NCI-H2196 treated with DMSO at 0.1 percent for 48 hours (cell line): ENCODE measurements at regions not wholly inside any gene's neighbourhood (a gene's known extent, or its start where the extent isn't known, plus 50 kb on each side); places are given as distances from the start of the nearest gene placed in this dataset.

Experiments
- DNase-seq: peaks from one replicate; lab custom pipeline; 2025; ENCODE audit not compliant: unreplicated experiment; lab: John Stamatoyannopoulos, UW

- DNase-seq = no peak
These were observed 183.3 kb upstream of the ROPN1 start for GRCh38 chr3:124174910-124175874.

- DNase-seq = no peak
These were observed 185.1 kb upstream of the ROPN1 start for GRCh38 chr3:124177071-124177470.

GRCh38 chr3:124178531-124178930, 186.6 kb upstream of the ROPN1 start:
- no peak for DNase-seq

- no peak for DNase-seq
These were observed 208.5 kb upstream of the ROPN1 start for GRCh38 chr3:124200407-124200806.

GRCh38 chr3:124201226-124201625, 209.3 kb upstream of the ROPN1 start:
- DNase-seq = no peak

GRCh38 chr3:124201786-124202185, 209.9 kb upstream of the ROPN1 start:
- no peak for DNase-seq

- DNase-seq = peak; percentile 21
These were observed 210.8 kb upstream of the ROPN1 start for GRCh38 chr3:124202754-124203153.

- no peak for DNase-seq
These were observed 211.4 kb upstream of the ROPN1 start for GRCh38 chr3:124203292-124203691.

- no peak for DNase-seq
These were observed 214.5 kb upstream of the ROPN1 start for GRCh38 chr3:124206225-124207055.

- DNase-seq = no peak
These were observed 215.2 kb upstream of the ROPN1 start for GRCh38 chr3:124207077-124207476.

GRCh38 chr3:124207873-124208485, 216.1 kb upstream of the ROPN1 start:
- no peak for DNase-seq

GRCh38 chr3:124209426-124209825, 217.5 kb upstream of the ROPN1 start:
- DNase-seq = no peak

- DNase-seq = no peak
These were observed 219.0 kb upstream of the ROPN1 start for GRCh38 chr3:124210899-124211298.

- DNase-seq = no peak
These were observed 221.7 kb upstream of the ROPN1 start for GRCh38 chr3:124213641-124214040.

GRCh38 chr3:124217542-124217941, 225.6 kb upstream of the ROPN1 start:
- DNase-seq = no peak

GRCh38 chr3:124221422-124221821, 229.5 kb upstream of the ROPN1 start:
- no peak for DNase-seq

- DNase-seq = no peak
These were observed 231.9 kb upstream of the ROPN1 start for GRCh38 chr3:124223853-124224252.

GRCh38 chr3:124227150-124227630, 235.3 kb upstream of the ROPN1 start:
- DNase-seq = no peak

GRCh38 chr3:124229420-124229819, 237.5 kb upstream of the ROPN1 start:
- DNase-seq = no peak

- no peak for DNase-seq
These were observed 237.9 kb upstream of the ROPN1 start for GRCh38 chr3:124229836-124230235.

- DNase-seq = no peak
These were observed 238.5 kb upstream of the ROPN1 start for GRCh38 chr3:124230432-124230831.
